Posterior cingulate gyrus (tissue), 11 donors: ENCODE measurements at regions not wholly inside any gene's neighbourhood (a gene's known extent, or its start where the extent isn't known, plus 50 kb on each side); places are given as distances from the start of the nearest gene placed in this dataset.
A peak's percentile ranks its signal among the peaks of the same experiment; 100 is the strongest.

Source experiments
- DNase-seq, 10 donors: peaks; one replicate each; pipeline versions ENCODE4 v3.0.0 to v3.0.0-alpha.2; 2020 to 2021; ENCODE audit warnings: mixed read lengths in 3 of 10
- intact Hi-C: fragments of 100-400 bp; cut with DNase I; formaldehyde crosslinking; loops from one replicate; pipeline ENCODE4 v1.15.1; 2023

DNA sequence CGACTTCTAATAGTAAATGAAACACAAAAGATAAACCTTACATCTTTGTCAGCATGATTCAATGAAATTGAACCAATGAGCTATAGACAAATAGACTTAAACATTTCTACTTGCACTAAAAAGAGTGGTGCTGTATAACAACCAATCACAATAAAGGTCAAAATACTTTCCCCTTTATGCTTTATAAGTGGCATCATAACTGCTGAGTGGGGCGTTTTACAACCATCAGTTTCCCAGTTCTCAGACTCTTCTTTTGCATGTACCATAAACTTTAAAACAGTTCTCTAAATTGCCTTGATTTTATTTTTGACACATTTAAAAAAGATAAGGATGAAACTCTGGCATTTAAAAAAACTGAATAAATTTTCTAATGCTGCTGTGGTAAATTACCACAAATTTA lies 356.2 kb downstream of the NNT start:
- intact Hi-C loops: no loop called here
- DNase-seq: no peak

DNA sequence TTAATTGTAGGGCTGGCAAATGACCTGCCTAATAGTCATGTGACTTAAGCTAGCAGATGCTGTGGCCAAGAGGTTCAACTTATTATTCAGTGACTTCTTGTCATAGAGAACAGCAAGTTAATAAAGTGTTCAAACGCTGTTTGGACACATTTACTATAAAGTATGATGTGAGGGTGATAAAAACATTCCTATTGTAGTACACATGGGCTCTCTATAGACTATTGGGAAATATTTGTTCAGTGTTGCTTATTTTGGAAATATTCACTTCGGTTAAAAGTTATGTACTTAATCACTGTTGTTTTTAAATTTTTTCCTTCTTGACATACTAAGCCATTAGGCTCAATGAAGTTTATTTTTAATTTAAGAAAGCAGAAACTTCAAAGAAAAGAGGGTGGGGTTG lies 345.0 kb downstream of the NNT start:
- intact Hi-C loops: no loop called here
- no peak for DNase-seq

DNA sequence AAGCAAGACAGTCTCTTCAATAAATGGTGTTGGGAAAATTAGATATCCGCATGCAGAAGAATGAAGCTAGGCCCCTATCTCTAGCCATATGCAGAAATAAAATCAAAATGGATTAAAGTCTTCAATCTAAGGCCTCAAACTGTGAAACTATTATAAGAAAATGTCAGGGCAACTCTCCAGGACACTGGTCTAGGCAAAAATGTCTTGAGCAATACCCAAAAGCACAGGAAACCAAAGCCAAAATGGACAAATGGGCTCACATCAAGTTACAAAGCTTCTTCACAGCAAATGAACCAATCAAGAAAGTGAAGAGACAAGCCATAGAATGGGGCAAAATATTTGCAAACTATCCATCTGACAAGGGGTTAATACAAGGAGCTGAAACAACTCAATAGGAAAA lies 338.8 kb downstream of the NNT start:
- intact Hi-C loops: no loop called here
- DNase-seq: no peak

DNA sequence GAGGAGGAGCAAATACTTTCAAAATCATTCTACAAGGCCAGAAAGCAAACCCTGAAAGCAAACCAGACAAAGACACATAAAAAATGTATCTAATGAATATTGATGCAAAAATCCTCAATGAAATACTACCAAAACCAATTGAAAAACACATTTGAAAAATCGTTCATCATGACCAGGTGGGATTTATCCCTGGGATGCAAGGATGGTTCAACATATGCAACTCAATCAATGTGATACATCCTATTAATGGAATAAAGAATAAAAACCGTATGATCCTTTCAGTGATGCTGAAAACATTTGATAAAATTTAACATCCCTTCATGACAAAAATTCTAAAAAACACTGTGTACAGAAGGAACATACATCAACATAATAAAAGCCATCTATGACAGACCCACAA lies 337.6 kb downstream of the NNT start:
- intact Hi-C loops: no loop called here
- no peak for DNase-seq

DNA sequence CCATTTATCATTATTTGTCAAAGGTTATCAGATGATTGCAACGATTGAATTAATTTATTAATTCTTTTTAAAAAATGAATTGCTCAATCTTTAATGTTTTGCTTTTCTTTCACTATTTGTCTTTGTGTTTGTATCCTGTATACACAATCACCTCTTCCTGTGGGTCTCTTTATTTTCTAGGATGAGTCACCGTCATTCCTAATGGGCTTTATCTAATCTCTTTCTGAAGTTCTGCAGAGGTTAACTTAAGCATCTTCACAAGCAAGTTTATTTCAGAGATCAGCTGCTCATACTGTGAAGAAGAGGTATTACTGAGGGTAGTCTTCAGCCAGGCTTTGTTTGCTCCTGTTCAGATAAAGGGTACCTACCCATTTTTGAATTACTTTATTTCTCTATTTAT lies 323.9 kb downstream of the NNT start:
- intact Hi-C loops: no loop called here
- no peak for DNase-seq

DNA sequence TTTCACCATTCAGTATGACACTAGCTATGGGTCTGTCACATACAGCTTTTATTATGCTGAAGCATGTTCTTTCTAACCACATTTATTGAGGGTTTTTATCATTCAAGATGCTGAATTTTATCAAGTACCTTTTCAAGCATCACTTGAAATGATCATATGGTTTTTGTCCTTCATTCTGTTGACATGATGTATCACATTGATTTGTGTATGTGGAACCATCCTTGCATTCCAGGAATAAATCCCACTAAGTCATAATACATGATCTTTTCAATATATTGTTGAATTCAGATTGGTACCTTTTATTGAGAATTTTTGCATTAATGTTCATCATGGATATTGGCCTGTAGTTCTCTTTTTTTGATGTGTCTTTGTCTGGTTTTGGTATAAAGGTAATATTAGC lies 317.4 kb downstream of the NNT start:
- no peak for DNase-seq
- intact Hi-C loops: no loop called here

DNA sequence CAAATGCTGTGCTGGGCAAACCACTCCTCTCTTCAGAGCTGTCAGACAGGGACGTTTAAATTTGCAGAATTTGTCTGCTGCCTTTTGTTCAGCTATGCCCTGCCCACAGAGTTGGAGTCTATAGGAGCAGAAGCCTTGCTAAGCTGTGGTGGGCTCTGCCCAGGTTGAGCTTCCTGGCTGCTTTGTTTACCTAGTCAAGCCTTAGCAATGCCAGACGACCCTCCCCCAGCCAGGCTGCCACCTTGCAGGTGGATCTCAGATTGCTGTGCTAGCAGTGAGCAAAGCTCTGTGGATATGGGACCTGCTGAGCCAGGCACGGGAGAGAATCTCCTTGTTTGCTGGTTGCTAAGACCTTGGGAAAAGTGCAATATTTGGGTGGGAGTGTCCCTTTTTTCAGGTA lies 314.9 kb downstream of the NNT start:
- intact Hi-C loops: no loop called here
- DNase-seq: no peak

DNA sequence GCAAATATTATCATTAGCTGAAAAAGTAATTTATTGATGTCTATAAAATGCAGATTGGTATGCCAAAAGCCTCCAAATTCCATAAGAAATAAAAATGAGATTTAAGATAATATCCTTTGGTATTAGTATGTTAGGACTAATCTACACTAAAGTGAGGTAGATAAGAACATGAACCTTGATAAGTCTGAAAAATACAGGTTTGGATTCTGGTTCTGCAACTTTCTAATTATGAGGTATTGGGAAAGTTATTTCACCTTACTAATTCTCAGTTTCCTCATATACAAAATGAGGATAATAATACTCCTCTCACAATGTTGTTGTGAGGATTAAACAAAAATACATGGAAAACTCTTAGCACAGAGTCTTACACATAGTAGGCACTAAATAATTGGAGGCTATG lies 300.1 kb downstream of the NNT start:
- DNase-seq: no peak
- intact Hi-C loops: no loop called here

DNA sequence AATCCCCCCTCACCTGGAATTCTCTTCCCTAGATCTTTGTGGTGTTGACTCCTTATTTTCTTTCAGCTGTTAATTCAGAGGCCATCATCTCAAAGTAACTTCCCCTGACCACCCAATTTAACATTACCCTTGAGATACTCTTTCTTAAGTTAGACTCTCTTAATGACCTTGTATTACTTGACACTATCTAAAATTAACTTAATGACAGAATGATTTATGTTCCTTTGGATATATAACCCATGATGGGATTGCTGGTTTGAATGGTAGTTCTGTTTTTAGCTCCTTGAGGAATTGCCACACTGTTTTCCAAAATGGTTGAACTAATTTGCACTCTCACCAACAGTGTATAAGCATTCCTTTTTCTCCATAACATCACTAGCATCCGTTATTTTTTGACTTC lies 298.0 kb downstream of the NNT start:
- intact Hi-C loops: no loop called here
- no peak for DNase-seq

DNA sequence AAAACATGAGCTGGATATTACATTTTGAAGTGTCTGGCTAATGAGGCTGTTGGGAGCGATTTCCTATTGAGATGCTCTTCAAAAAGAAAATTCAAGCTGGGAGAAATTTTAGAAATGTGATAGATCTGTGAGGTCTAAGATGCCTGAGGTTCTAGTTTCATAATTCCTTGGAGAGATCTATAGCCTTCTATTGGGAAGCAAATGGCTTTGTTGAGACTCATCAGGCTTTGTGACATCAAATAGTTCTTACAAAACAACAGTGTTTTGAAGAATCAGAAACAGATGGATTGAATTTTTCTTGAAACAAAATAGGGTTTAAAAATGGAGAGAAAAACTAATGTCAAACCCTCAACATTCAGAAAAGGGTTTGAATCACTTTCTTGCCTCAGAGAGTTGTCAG lies 292.9 kb downstream of the NNT start:
- DNase-seq: no peak
- intact Hi-C loops: no loop called here

DNA sequence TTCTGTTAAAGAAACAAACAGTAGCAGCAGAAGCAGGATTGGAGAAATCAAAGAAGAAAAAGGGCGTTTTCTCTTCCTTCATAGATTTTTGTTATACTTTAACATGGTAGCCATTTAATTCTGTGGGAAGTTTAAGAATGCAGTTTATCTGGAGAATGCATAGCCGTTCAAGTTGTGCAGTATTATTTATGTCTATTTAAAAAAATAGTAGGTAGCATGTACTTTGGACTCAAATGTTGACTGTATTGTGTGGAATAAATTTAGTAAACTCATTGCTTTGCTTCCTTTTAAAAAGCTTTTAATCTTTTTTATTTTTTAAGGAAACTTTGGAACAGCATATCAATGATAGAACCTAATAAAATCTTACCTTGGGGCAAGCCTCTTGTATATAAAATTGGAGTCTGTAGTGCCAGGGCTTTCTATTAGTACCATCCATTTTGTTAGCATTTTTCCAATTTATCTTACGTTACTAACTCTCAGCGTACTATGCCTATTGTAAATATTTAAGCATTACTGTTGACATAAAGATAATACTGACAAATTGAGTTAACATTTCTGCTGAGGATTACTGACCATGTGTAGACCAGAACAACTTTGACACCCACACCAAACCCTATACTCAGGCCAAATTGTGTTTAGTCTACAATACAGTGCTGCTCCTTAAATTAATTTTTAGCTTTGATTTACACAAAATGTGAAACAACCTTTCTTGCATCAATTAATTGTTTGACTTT lies 291.1 kb downstream of the NNT start:
- intact Hi-C loops: no loop called here
- no peak for DNase-seq

DNA sequence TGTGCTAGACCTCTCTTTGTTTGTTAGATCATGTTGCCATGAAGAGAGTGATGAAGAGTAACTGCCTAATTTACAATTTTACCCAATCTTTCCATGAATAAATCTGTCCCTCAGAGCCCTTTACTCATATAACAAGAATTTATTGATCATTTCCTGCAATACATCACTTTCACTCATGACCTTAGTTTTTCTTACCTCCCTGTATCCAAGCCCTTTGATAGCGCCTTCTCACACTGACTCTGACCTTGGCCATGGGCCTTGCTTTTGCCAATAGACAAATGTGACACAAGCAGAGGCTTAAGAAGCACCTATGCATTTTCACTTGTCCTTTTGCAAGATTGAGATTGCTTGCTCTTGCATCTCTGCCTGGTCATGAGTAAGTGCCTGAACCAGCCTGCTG lies 288.1 kb downstream of the NNT start:
- intact Hi-C loops: no loop called here
- no peak for DNase-seq

DNA sequence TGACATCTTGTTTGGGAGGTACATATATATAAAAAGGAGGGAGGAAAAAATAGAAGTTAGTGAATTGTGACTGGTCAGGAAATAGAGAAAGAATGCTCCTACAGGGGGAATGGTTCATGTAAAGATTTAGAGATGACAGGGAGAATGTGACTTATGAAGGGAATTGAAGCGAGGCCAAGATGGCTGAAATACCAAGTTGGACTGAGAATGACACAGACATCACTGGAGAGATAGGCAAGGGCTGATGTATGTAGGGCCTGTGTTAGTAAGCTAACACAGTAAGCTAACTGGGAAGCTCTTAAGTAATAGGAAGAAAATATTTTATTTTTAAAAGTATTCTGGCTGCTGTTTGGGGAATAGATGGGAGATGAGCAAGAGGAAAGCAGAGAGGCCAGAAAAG lies 286.3 kb downstream of the NNT start:
- intact Hi-C loops: no loop called here
- DNase-seq: no peak

DNA sequence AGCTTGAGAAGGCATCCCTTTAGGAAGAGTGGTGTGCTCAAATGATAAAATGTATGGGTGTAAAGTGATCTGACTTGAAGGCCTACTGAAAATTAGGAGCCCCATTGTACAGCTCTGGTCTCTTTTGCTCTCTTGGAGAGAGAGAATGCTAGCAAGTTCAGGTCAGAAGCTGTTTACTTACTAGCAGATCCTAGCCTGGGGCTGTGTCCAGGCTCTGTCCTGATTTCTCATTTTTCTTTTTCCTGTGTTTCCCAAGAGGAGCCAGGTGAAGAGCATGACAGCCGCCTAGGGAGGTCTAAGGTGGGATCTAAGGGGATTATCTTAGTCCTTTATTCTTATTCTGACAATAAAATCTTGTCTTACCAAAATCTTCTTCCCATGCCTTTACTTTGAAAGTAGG lies 272.8 kb downstream of the NNT start:
- no peak for DNase-seq
- intact Hi-C loops: no loop called here

DNA sequence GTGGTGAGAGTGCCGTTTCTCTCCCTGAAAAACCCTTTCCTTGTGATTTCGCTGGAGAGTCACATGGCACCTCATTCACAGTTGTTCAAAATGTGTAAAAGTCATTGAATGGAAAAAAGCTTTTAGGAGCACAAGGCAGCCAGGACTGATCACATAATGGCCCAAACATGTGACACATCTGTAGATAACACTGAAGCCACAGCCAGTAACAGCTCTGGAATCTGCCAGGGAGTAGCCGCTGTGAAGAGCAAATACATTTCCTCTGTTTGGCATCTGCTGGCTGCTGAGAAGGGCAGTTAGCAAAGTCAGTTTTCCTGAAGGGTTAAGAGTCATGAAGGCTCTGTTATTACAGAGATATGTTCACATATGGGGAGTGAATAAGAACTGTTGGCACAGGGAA lies 271.8 kb downstream of the NNT start:
- DNase-seq: no peak
- intact Hi-C loops: no loop called here

DNA sequence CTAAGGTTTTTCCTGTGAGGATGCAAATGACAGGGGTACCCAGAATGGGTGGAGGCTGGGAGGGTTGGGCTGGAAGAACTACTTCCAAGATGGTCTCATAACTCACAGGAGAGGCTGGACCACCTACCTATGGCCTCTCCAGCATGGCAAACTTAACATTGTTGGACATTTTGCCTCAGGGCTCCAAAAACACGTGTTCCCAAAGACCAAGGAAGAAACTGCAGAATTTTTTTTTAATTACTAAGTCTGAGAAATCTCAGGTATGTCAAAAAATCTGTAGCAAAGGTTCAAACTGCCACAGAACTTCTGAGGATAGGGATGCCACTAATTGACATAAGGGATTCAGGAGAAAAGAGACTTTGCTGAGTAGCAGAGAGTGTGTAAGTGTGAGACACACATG lies 270.8 kb downstream of the NNT start:
- no peak for DNase-seq
- intact Hi-C loops: no loop called here

DNA sequence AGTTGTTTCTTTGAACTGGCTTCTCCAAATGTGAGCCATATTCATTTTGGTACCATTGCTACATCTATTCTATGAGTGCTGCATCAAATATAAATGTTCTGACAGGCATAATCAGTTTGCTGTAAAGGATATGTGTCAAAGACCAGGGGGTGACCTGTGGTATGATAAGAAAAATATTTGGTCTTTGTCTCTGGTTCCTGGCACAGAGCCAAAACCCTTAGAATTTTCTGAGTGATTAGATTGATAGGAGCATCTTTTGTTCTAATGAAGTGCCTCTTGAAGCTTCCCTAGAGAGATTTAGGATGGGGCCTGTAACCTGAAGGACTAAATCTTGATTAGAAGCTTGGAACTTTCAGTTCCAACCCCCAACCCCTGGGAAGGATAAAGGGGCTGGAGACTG lies 256.3 kb downstream of the NNT start:
- intact Hi-C loops: no loop called here
- DNase-seq: no peak

DNA sequence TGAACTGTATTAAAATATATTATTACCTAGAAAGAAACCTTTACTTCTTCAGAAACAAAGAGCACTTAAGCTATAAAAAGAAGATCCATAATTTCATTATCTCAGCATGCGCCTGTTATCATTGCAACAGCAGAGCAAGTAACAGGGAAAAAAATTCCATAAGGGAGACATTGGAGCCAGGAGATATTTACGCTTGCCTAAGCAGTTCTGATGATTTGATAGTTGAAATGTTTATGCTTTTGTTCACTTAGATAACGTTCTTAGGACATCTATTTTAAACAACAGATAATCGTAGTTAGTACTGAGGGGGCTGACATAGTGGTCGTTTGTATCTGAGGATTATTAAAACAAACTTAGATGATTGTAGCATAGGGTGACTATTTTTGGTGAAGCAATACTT lies 252.5 kb downstream of the NNT start:
- intact Hi-C loops: no loop called here
- DNase-seq: no peak

DNA sequence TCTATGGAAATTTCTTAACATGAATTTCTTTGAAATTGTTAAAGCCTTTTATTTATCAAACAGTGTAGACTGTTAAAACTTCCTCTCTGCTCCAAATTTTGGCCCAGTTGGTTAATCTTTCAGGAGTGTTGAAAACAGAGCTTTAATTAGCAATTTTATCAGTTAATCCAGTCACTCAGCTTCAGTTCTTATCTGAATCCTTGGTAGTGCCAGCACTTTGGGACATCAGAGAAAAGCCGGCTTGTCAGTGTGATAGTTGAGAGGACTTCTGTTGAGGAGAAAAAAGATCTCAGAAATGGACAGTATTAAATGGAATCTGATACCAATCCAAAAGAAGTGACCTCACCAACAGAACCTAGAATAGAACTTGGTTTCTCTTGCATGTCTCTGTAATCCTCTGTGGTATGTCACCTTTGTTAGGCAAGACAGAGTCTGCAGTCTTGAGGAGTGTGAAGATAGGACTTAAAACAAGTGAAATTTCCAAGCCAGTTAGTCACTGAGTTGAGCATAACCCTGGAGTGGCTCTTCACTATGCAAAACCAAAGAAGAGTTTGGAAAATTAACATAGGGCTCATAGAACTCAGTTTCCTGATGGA lies 251.8 kb downstream of the NNT start:
- no peak for DNase-seq
- intact Hi-C loops: no loop called here

DNA sequence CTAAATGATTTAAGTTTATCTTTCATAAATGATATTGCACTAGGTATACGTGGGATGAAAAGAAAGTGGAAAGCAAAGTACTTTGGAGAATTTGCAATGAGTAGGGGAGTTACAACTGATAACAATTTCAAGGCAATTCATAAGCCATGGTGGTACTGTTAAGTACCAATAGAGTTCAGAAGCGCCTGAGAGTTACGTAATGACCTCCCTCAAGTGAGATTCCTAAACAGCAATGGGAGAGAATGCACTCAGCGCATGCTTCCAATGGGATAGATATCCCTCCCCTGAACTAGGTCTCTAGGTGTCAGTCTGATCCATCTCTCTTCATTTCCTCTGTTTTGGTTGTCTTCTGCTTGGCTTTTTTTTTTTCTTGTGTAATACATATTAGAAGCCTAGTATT lies 249.3 kb downstream of the NNT start:
- intact Hi-C loops: no loop called here
- no peak for DNase-seq

DNA sequence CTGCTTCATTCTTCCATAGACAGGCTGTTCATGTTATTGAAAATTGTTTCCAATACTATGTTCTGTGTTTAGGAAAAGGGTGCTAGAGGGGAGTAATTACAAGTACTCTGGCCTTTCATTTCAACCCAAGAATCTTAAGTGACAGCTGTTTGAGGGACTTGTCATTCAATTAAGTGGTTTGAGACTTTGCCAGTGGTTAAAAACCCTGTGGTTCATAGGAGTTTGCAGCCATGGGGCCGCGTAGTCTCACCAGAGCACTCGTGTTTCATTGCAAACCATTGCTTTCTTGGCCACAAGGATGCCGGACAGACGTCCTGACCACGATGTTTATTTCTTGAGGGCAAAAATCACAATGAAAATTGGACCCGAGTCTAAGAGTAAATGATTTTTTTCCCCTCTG lies 248.8 kb downstream of the NNT start:
- DNase-seq: no peak
- intact Hi-C loops: no loop called here

DNA sequence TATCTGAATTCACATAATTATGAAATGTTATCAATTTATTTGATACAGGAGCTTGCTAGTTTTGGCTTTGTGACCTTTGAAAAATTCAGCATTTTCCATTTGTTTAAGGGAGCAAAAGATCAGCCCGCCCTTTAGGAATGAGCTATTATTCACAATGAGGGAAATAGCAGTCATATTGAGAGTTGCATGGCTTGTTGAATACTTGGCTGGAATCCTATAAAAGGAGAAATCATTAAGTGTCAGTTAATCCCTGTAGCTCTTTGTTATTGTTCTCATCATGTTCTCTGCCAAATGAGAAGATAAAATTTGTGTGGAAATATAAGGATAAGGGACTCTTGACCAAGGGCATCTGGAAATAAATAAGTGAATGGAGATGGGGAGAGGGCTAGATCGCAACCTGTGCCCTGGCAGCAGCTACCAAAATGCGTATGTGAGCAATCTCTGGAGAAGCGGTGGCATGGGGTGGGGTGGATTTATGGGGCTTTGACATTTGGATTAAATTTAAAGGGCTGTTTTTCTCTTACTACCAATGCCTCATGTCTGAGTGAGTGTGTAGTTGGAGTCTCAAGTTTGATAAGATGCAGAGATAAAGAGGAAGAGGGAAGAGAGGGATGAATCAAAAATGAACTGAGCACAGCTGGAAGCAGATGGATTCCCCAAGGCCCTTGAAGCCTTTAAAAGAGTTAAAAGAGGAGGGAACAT lies 237.6 kb downstream of the NNT start:
- intact Hi-C loops: no loop called here
- peak in 1 of 10 donors; percentile 33 for DNase-seq
